ENCODE measurements at regions not wholly inside any gene's neighbourhood (a gene's known extent, or its start where the extent isn't known, plus 50 kb on each side); places are given as distances from the start of the nearest gene placed in this dataset.

DNA sequence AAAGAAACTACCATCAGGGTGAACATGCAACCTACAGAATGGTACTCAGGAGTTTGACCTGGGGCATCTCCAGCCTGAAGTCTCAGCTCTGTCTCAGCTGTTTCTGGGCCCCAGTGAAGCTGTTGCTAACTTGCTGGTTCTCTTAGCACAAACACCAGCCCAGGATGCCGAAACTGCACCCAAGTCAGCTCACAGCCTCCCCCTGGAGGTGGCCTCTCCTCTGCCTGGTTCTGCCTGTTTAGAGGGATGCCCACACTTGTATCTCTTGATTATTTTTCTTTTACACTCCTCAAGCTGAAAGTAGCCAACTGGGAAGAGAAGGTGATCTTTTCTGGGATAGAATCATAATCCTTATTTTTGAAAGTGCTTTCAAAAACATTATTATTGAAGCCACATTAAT, 289.0 kb upstream of the RASGRP1 start:
- TF ChIP-seq, protein P1, sequence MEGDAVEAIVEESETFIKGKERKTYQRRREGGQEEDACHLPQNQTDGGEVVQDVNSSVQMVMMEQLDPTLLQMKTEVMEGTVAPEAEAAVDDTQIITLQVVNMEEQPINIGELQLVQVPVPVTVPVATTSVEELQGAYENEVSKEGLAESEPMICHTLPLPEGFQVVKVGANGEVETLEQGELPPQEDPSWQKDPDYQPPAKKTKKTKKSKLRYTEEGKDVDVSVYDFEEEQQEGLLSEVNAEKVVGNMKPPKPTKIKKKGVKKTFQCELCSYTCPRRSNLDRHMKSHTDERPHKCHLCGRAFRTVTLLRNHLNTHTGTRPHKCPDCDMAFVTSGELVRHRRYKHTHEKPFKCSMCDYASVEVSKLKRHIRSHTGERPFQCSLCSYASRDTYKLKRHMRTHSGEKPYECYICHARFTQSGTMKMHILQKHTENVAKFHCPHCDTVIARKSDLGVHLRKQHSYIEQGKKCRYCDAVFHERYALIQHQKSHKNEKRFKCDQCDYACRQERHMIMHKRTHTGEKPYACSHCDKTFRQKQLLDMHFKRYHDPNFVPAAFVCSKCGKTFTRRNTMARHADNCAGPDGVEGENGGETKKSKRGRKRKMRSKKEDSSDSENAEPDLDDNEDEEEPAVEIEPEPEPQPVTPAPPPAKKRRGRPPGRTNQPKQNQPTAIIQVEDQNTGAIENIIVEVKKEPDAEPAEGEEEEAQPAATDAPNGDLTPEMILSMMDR (IDR thresholded peaks at IDR 0.05 in 8 of 11, conservative IDR thresholded peaks at IDR 0.05 in 3 of 11): peak in 6 of 11 experiments; percentile 20 to 38 (median 28)
- TF ChIP-seq POLR2A (IDR thresholded peaks at IDR 0.05): no peak
- no peak for TF ChIP-seq POLR2AphosphoS5 (IDR thresholded peaks at IDR 0.05)

Measured in spleen (tissue), 7 donors.